ENCODE measurements at regions not wholly inside any gene's neighbourhood (a gene's known extent, or its start where the extent isn't known, plus 50 kb on each side); places are given as distances from the start of the nearest gene placed in this dataset.

DNA sequence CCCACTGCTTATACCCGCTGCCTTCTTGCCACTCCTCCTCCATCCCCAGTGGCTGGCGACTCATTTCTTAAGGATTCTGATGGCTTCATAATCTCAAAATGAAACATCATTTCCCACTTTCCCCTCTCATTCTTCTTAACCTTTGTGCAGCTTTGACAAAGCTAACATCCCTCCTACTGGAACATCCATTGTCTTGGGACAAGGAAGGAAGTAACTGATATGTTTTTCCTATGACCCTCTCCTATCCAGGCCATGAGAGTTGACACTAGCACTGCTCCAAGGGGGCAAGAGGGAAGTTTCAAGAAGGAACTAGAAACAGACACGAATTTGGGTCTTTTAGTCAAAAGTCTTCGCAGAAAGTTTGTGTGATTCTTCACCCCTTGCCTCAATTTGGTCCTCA lies 71.7 kb upstream of the SNX2 start:
- Histone ChIP-seq H3K27ac (ENCODE audit: insufficient read depth, low read length) (no peak overlapping the region), H3K9me3 (ENCODE audit: control insufficient read depth, insufficient read depth, low read depth, low read length) (no peaks in the 10 kb centered on the region), H3K9ac (ENCODE audit: insufficient read depth, low read length) (no peak overlapping the region), H3K27me3 (ENCODE audit: control insufficient read depth, insufficient read depth, low read length) (no peaks in the 10 kb centered on the region), H3K79me2 (ENCODE audit: control insufficient read depth, insufficient read depth, low read length) (no peaks in the 10 kb centered on the region), H3K4me2 (ENCODE audit: extremely low read depth, insufficient read depth, low read length) (no peak overlapping the region), H3K4me1 (ENCODE audit: control insufficient read depth, extremely low read depth, insufficient read depth, low read length) (no peaks in the 10 kb centered on the region), H3K4me3 (replicated peaks in 1 of 4; ENCODE audit: control extremely low read depth in 1 of 4, insufficient read depth in 1 of 4, low read depth in 3 of 4, low read length in 4 of 4) (no peak overlapping the region), H4K20me1 (ENCODE audit: control insufficient read depth, extremely low read depth, insufficient read depth, low read length) (no peaks in the 10 kb centered on the region), H2AFZ (ENCODE audit: low read length) (no peak overlapping the region), H3K36me3 (ENCODE audit: control insufficient read depth, insufficient read depth, low read length) (no peaks in the 10 kb centered on the region)
- TF ChIP-seq EZH2 (IDR thresholded peaks at IDR 0.05; ENCODE audit: low read length, missing control alignments) = no peak
- TF ChIP-seq, protein P1, sequence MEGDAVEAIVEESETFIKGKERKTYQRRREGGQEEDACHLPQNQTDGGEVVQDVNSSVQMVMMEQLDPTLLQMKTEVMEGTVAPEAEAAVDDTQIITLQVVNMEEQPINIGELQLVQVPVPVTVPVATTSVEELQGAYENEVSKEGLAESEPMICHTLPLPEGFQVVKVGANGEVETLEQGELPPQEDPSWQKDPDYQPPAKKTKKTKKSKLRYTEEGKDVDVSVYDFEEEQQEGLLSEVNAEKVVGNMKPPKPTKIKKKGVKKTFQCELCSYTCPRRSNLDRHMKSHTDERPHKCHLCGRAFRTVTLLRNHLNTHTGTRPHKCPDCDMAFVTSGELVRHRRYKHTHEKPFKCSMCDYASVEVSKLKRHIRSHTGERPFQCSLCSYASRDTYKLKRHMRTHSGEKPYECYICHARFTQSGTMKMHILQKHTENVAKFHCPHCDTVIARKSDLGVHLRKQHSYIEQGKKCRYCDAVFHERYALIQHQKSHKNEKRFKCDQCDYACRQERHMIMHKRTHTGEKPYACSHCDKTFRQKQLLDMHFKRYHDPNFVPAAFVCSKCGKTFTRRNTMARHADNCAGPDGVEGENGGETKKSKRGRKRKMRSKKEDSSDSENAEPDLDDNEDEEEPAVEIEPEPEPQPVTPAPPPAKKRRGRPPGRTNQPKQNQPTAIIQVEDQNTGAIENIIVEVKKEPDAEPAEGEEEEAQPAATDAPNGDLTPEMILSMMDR (conservative IDR thresholded peaks at IDR 0.05 in 1 of 2, IDR thresholded peaks at IDR 0.05 in 1 of 2; ENCODE audit: low read depth in 1 of 2, low read length in 2 of 2) = no peak
- no peak for DNase-seq (ENCODE audit: low read depth in 2 of 2)

DNA sequence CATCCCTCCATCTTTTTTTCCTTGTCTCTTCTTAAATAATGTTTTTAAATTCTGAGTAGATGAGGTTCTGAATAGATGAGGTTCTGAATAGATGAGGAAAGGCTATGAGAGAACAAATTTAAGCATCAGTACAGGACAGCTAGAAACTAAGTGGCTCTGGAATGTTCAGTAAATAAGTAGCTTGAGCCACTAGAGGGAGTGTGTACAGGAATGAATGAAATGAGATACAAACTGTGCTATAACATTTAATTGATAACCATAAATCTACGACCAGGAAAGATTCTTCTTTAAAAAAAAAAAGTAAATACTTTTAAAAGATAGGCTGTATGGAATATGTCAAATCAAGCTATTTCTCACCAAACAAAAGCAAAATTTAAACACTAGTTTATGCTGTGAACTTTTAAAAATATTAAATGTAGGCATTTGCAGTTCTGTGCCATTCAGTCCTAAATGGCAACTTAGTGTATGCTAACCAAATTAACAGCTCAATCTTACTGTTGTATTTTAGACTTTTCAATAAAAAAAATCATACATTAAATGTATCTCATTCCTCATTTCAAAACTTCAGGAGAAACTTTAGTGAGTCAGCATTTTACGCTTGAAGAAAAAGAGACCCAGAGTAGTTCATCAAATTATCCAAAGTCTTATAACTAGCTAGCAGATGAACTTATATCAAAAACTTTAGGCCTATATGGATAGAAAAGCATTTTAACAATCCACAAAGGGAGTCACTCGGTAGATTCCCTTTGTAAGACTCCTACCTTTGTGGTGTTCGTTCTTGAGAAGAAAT lies 70.4 kb upstream of the SNX2 start:
- peak; percentile 53 to 78 for DNase-seq (ENCODE audit: low read depth in 2 of 2)
- H3K9ac ChIP-seq (ENCODE audit: insufficient read depth, low read length) = no peak overlapping the region

DNA sequence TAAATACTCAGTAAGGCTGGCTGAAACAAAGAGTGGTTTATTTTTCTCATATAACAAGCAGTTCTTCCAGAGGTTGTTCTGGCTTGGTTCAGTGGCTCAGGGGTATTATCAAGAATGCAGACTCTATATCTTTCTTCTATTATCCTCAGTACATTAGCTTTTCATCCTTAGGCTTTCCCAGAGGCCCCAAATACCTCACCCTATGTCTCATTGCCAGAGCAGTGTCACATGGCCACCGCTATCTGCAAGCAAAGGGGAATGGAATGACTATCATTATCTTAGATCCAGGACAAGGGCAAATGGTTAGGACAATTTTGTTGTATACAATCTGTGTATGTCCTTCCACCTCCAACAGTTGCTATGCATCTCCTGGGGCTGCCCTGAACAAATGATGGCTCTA lies 69.0 kb upstream of the SNX2 start:
- Histone ChIP-seq H3K36me3 (ENCODE audit: control insufficient read depth, insufficient read depth, low read length) (no peaks in the 10 kb centered on the region), H4K20me1 (ENCODE audit: control insufficient read depth, extremely low read depth, insufficient read depth, low read length) (no peaks in the 10 kb centered on the region), H3K9ac (ENCODE audit: insufficient read depth, low read length) (no peak overlapping the region), H3K27me3 (ENCODE audit: control insufficient read depth, insufficient read depth, low read length) (no peaks in the 10 kb centered on the region), H3K9me3 (ENCODE audit: control insufficient read depth, insufficient read depth, low read depth, low read length) (no peaks in the 10 kb centered on the region), H3K4me2 (ENCODE audit: extremely low read depth, insufficient read depth, low read length) (no peak overlapping the region), H3K4me1 (ENCODE audit: control insufficient read depth, extremely low read depth, insufficient read depth, low read length) (no peaks in the 10 kb centered on the region), H3K4me3 (replicated peaks in 1 of 4; ENCODE audit: control extremely low read depth in 1 of 4, insufficient read depth in 1 of 4, low read depth in 3 of 4, low read length in 4 of 4) (no peak overlapping the region), H3K79me2 (ENCODE audit: control insufficient read depth, insufficient read depth, low read length) (no peaks in the 10 kb centered on the region), H3K27ac (ENCODE audit: insufficient read depth, low read length) (no peak overlapping the region), H2AFZ (ENCODE audit: low read length) (no peak overlapping the region)
- no peak for TF ChIP-seq EZH2 (IDR thresholded peaks at IDR 0.05; ENCODE audit: low read length, missing control alignments)
- TF ChIP-seq, protein P1 (conservative IDR thresholded peaks at IDR 0.05 in 1 of 2, IDR thresholded peaks at IDR 0.05 in 1 of 2; ENCODE audit: low read depth in 1 of 2, low read length in 2 of 2) = no peak
- peak in 1 of 2 donors; percentile 13 for DNase-seq (ENCODE audit: low read depth in 2 of 2)

More for the DNA sequence above, 70.4 kb upstream of the SNX2 start:
- Histone ChIP-seq H3K4me3 (replicated peaks in 1 of 4; ENCODE audit: control extremely low read depth in 1 of 4, insufficient read depth in 1 of 4, low read depth in 3 of 4, low read length in 4 of 4) (no peak overlapping the region), H3K27ac (ENCODE audit: insufficient read depth, low read length) (no peak overlapping the region), H2AFZ (ENCODE audit: low read length) (no peak overlapping the region), H3K79me2 (ENCODE audit: control insufficient read depth, insufficient read depth, low read length) (no peaks in the 10 kb centered on the region), H3K4me2 (ENCODE audit: extremely low read depth, insufficient read depth, low read length) (no peak overlapping the region), H3K27me3 (ENCODE audit: control insufficient read depth, insufficient read depth, low read length) (no peaks in the 10 kb centered on the region), H4K20me1 (ENCODE audit: control insufficient read depth, extremely low read depth, insufficient read depth, low read length) (no peaks in the 10 kb centered on the region), H3K9me3 (ENCODE audit: control insufficient read depth, insufficient read depth, low read depth, low read length) (no peaks in the 10 kb centered on the region), H3K4me1 (ENCODE audit: control insufficient read depth, extremely low read depth, insufficient read depth, low read length) (no peaks in the 10 kb centered on the region), H3K36me3 (ENCODE audit: control insufficient read depth, insufficient read depth, low read length) (no peaks in the 10 kb centered on the region)
- TF ChIP-seq EZH2 (IDR thresholded peaks at IDR 0.05; ENCODE audit: low read length, missing control alignments) = no peak
- TF ChIP-seq, protein P1 (conservative IDR thresholded peaks at IDR 0.05 in 1 of 2, IDR thresholded peaks at IDR 0.05 in 1 of 2; ENCODE audit: low read depth in 1 of 2, low read length in 2 of 2) = peak; percentile 41 to 68
